MCF 10A (cell line): ENCODE measurements at regions not wholly inside any gene's neighbourhood (a gene's known extent, or its start where the extent isn't known, plus 50 kb on each side); places are given as distances from the start of the nearest gene placed in this dataset.

ENCODE experiments used
- BruUV-seq: library from RNA; stranded (reverse); fragments of 400-500 nt; replicated peaks from 2 replicates; lab custom pipeline; 2021; lab: Mats Ljungman, UMichigan
- CTCF ChIA-PET: fragments of 300-600 bp; sonication (Branson Sonifier 250); formaldehyde crosslinking; extraction: SDS; loops from one replicate; lab custom pipeline; 2021; ENCODE audit warnings: antibody characterized with exemption, inconsistent platforms; lab: Yijun Ruan, JAX
- POLR2A ChIA-PET: fragments of 300-600, 350-650 bp; sonication (Branson Sonifier 250); formaldehyde crosslinking; extraction: SDS; loops from one replicate; lab custom pipeline; 2020; ENCODE audit warnings: antibody characterized with exemption, inconsistent platforms; lab: Yijun Ruan, JAX
- DNase-seq: peaks from one replicate; pipeline ENCODE4 v3.0.0-alpha.2; 2018; ENCODE audit not compliant: unreplicated experiment
- H3K27ac Mint-ChIP-seq: one replicate; pipeline ENCODE4 v1.8.0; 2022; ENCODE audit warnings: mild to moderate bottlenecking, low read depth, mixed read lengths; ENCODE audit not compliant: unreplicated experiment
- H3K27me3 Mint-ChIP-seq: one replicate; pipeline ENCODE4 v1.8.0; 2022; ENCODE audit warnings: mixed read lengths; ENCODE audit not compliant: insufficient read depth, unreplicated experiment
- H3K36me3 Mint-ChIP-seq: one replicate; pipeline ENCODE4 v1.8.0; 2022; ENCODE audit warnings: mild to moderate bottlenecking, moderate library complexity, mixed read lengths; ENCODE audit not compliant: insufficient read depth, unreplicated experiment
- H3K4me1 Mint-ChIP-seq: one replicate; pipeline ENCODE4 v1.8.0; 2022; ENCODE audit warnings: mixed read lengths; ENCODE audit not compliant: insufficient read depth, unreplicated experiment
- H3K4me3 Mint-ChIP-seq: one replicate; pipeline ENCODE4 v1.8.0; 2022; ENCODE audit warnings: mild to moderate bottlenecking, moderate library complexity, mixed read lengths; ENCODE audit not compliant: unreplicated experiment
- H3K9me3 Mint-ChIP-seq: one replicate; pipeline ENCODE4 v1.8.0; 2022; ENCODE audit warnings: mixed read lengths; ENCODE audit not compliant: unreplicated experiment
- intact Hi-C: fragments of 100-400 bp; cut with micrococcal nuclease; formaldehyde crosslinking; loops from 2 replicates; pipeline ENCODE4 v1.14.1; 2022
- TF ChIP-seq, protein P1 (sequence below): fragments of 200-600 bp; IDR thresholded peaks from one replicate; pipeline ENCODE4 v1.8.0; 2022; ENCODE audit warnings: antibody characterized with exemption, mild to moderate bottlenecking; ENCODE audit not compliant: unreplicated experiment

DNA sequence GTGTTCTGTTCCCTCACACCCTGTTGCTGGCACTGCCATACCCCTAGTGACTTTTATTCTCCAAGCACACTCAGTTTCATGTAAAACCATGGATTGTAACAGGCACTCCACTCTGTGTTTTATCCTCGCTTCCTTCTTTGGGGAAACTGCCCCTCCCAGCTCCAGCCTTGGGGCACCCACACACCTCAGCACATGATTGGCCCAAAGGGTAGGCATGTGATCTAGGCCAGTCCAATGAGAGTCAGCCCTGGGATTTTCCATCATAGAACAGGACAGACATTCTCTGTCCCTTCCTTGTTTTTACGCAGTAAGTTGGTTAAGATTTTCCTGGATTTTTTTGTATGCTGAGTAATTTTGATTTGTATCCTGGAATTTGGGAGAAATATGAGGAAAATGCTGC, 115.4 kb downstream of the C16orf95 start:
- Mint-ChIP-seq H3K4me3 (no peak overlapping the region), H3K27me3 (no peaks in the 10 kb centered on the region), H3K36me3 (no peaks in the 10 kb centered on the region), H3K27ac (no peak overlapping the region), H3K4me1 (peaks cover 28% of the 10 kb centered on the region), H3K9me3 (no peaks in the 10 kb centered on the region)
- no peak for DNase-seq
- TF ChIP-seq, protein P1, sequence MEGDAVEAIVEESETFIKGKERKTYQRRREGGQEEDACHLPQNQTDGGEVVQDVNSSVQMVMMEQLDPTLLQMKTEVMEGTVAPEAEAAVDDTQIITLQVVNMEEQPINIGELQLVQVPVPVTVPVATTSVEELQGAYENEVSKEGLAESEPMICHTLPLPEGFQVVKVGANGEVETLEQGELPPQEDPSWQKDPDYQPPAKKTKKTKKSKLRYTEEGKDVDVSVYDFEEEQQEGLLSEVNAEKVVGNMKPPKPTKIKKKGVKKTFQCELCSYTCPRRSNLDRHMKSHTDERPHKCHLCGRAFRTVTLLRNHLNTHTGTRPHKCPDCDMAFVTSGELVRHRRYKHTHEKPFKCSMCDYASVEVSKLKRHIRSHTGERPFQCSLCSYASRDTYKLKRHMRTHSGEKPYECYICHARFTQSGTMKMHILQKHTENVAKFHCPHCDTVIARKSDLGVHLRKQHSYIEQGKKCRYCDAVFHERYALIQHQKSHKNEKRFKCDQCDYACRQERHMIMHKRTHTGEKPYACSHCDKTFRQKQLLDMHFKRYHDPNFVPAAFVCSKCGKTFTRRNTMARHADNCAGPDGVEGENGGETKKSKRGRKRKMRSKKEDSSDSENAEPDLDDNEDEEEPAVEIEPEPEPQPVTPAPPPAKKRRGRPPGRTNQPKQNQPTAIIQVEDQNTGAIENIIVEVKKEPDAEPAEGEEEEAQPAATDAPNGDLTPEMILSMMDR, result no peak
- ChIA-PET CTCF (interaction anchor here (0.7 to 3.4 kb wide), 9 partner anchors 9 to 637 kb away, joined by 3 to 20 read pairs (median 5); partner anchors contain the start of gene FOXC2), POLR2A (interaction anchor here (0.7 to 0.8 kb wide), 2 partner anchors 77 to 95 kb away, joined by 3 read pairs; no protein-coding TSS in a partner anchor)
- intact Hi-C loops, result loop anchor here (5.0 kb wide), 1 partner anchor 639 kb away; no protein-coding TSS in a partner anchor
- BruUV-seq, result no TSS peak

DNA sequence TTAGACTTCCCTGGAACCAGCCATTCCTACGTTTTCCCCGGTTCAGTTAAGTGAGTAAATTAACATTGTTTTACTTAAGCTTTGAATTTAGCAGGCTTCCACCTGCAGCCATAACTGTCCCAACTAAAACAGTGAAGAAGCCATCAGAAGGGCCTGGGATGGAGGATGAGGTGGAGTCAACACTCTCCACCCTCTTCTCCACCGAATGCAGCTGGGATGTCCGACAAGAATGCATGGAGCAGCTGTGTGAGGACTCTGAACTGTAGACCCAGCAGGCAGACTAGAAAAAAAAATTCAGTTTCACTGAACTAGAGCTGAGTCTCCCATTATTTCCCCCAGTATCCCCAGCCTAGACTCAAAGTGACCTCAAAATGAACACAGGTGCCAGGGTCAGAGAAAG, 114.8 kb downstream of the C16orf95 start:
- Mint-ChIP-seq H3K4me3 (no peak overlapping the region), H3K36me3 (no peaks in the 10 kb centered on the region), H3K27me3 (no peaks in the 10 kb centered on the region), H3K9me3 (no peaks in the 10 kb centered on the region), H3K27ac (no peak overlapping the region), H3K4me1 (peaks cover 33% of the 10 kb centered on the region)
- no TSS peak for BruUV-seq
- ChIA-PET CTCF (interaction anchor here (0.7 to 3.4 kb wide), 11 partner anchors 9 to 638 kb away, joined by 3 to 20 read pairs (median 4); partner anchors contain the start of gene FOXC2), POLR2A (interaction anchor here (0.8 kb wide), 1 partner anchor 76 kb away, joined by 3 read pairs; no protein-coding TSS in a partner anchor)
- intact Hi-C loops, result loop anchor here (5.0 kb wide), 1 partner anchor 640 kb away; no protein-coding TSS in a partner anchor
- TF ChIP-seq, protein P1, result no peak
- DNase-seq, result no peak

DNA sequence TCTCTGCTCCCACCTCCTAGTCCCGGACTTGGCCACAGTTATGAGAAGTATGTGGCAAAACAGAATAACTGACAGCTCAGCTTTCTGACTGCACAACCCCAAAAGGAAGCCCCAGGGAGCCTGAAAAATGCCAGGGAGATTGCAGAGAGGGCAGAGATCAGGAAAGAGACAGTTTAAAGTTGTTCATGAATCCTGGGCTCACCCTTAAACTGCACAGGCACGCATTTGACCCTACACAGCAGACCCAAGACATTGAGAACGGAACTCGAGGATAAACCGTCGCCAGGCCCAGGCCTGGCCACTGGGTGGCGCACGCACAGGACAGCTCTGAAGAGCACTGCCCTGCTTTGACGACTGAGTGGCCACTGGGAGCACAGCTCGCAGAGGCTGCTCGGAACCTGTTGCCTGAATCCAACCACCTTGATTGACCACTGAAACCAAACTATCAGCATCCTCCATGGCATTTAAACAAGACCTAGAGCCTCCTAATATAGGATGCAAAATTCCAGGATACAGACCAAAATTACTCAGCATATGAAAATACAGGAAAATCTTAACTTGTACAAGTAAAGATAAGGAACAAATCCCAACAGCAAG, 114.0 kb downstream of the C16orf95 start:
- H3K9me3 Mint-ChIP-seq, result no peaks in the 10 kb centered on the region
- CTCF ChIA-PET, result interaction anchor here (0.6 to 3.4 kb wide), 9 partner anchors 12 to 638 kb away, joined by 3 to 20 read pairs (median 4); partner anchors contain the start of gene FOXC2
- H3K36me3 Mint-ChIP-seq, result no peaks in the 10 kb centered on the region
- BruUV-seq, result no TSS peak
- no peaks in the 10 kb centered on the region for H3K27me3 Mint-ChIP-seq
- H3K4me3 Mint-ChIP-seq, result no peak overlapping the region
- intact Hi-C loops, result loop anchor here (1.0 to 5.0 kb wide), 2 partner anchors 75 to 641 kb away; no protein-coding TSS in a partner anchor
- TF ChIP-seq, protein P1, result peak; percentile 82
- H3K27ac Mint-ChIP-seq, result no peak overlapping the region
- POLR2A ChIA-PET, result interaction anchor here (0.8 kb wide), 1 partner anchor 640 kb away, joined by 4 read pairs; no protein-coding TSS in a partner anchor
- peaks cover 39% of the 10 kb centered on the region for H3K4me1 Mint-ChIP-seq
- DNase-seq, result peak; percentile 79
